ENCODE measurements at regions not wholly inside any gene's neighbourhood (a gene's known extent, or its start where the extent isn't known, plus 50 kb on each side); places are given as distances from the start of the nearest gene placed in this dataset.

GRCh38 chr11:104394508-104394907, 230.6 kb upstream of the PDGFD start:
- H4K8ac ChIP-seq (ENCODE audit: extremely low read depth, insufficient read depth, low read length) = no peak overlapping the region
- FAIRE-seq = no peak
- no peak overlapping the region for H2AFZ ChIP-seq (ENCODE audit: low read length)
- H3K27ac ChIP-seq (ENCODE audit: low read depth, low read length) = no peak overlapping the region
- no peak overlapping the region for H2BK5ac ChIP-seq (ENCODE audit: low read depth, low read length)
- CTCF ChIA-PET (ENCODE audit: partially characterized antibody) = interaction anchor here (0.6 kb wide), 1 partner anchor 1184 kb away, joined by 3 read pairs; no protein-coding TSS in a partner anchor
- DNase-seq (ENCODE audit: low read depth in 1 of 2, low spot score in 2 of 2) = no peak
- H3K79me1 ChIP-seq (ENCODE audit: low read depth, low read length) = no peaks in the 10 kb centered on the region
- peaks cover 0 to 3% (median 0%) of the 10 kb centered on the region in 4 experiments; a peak in 1 of 7 replicates for H3K4me1 ChIP-seq (replicated peaks in 1 of 4; ENCODE audit: control insufficient read depth in 3 of 4, insufficient read depth in 4 of 4, low read length in 3 of 4)
- H2BK15ac ChIP-seq (ENCODE audit: low read length) = no peak overlapping the region
- no peaks in the 10 kb centered on the region for H4K20me1 ChIP-seq (replicated peaks in 1 of 2; ENCODE audit: control insufficient read depth in 1 of 2, insufficient read depth in 2 of 2, low read length in 2 of 2)
- peak overlapping the region; percentile 60 for H4K5ac ChIP-seq (ENCODE audit: insufficient read length, low read depth, low read length)
- H3K18ac ChIP-seq (ENCODE audit: extremely low read depth, low read length) = no peak overlapping the region
- no peak overlapping the region for H3K4me2 ChIP-seq (ENCODE audit: insufficient read depth in 1 of 2, low read depth in 2 of 2, low read length in 2 of 2)
- no peak overlapping the region for H3K4me3 ChIP-seq (ENCODE audit: extremely low read depth in 1 of 4, insufficient read depth in 2 of 4, low read depth in 3 of 4, low read length in 4 of 4)
- H2BK120ac ChIP-seq (replicated peaks; ENCODE audit: low read depth, low read length) = no peak overlapping the region
- no peak overlapping the region for H3K23ac ChIP-seq (ENCODE audit: insufficient read length)
- TF ChIP-seq BRCA1 (IDR thresholded peaks at IDR 0.05; ENCODE audit: low read depth, low read length) = no peak
- no peak for TF ChIP-seq CBX5 (IDR thresholded peaks at IDR 0.05; ENCODE audit: low read depth, low read length)
- no peak for TF ChIP-seq MAX (IDR thresholded peaks at IDR 0.05)
- TF ChIP-seq CHD1 (IDR thresholded peaks at IDR 0.05; ENCODE audit: low read depth, low read length) = no peak
- no peak for TF ChIP-seq HDAC6 (IDR thresholded peaks at IDR 0.05; ENCODE audit: low read depth, low read length)
- TF ChIP-seq HDAC2 (IDR thresholded peaks at IDR 0.05; ENCODE audit: borderline replicate concordance in 1 of 2, low read depth in 2 of 2, low read length in 2 of 2) = no peak
- TF ChIP-seq TAF7 (optimal IDR thresholded peaks at IDR 0.05; ENCODE audit: borderline replicate concordance, low read depth, low read length) = no peak
- no peak for TF ChIP-seq SIN3A (conservative IDR thresholded peaks at IDR 0.05 in 1 of 2, IDR thresholded peaks at IDR 0.05 in 1 of 2; ENCODE audit: low read depth in 1 of 2, low read length in 2 of 2)
- TF ChIP-seq SP1 (IDR thresholded peaks at IDR 0.05; ENCODE audit: low read depth, low read length) = no peak
- no peak for TF ChIP-seq BACH1 (IDR thresholded peaks at IDR 0.05; ENCODE audit: low read length)
- TF ChIP-seq ATF2 (IDR thresholded peaks at IDR 0.05; ENCODE audit: low read length) = no peak
- no peak for TF ChIP-seq TAF1 (IDR thresholded peaks at IDR 0.05; ENCODE audit: low read depth, low read length)
- TF ChIP-seq YY1 (IDR thresholded peaks at IDR 0.05; ENCODE audit: low read depth, low read length) = no peak
- H2BK12ac ChIP-seq (ENCODE audit: low read depth, low read length) = no peak overlapping the region
- H4K91ac ChIP-seq (replicated peaks; ENCODE audit: insufficient read length, low read length) = peak overlapping the region; percentile 27
- peaks cover 0 to 1% (median 0%) of the 10 kb centered on the region in 4 experiments; a peak in 1 of 7 replicates for H3K27me3 ChIP-seq (replicated peaks in 1 of 4; ENCODE audit: control insufficient read depth in 3 of 4, extremely low read depth in 1 of 4, insufficient read depth in 3 of 4, low read length in 3 of 4)
- POLR2A ChIA-PET (ENCODE audit: partially characterized antibody) = interaction anchor here (1.5 kb wide), 1 partner anchor 9 kb away, joined by 6 read pairs; no protein-coding TSS in a partner anchor
- 84% methylated on average over 1 of the region's 1 CpG; no CpG with 5 or more reads in 1 of the 2 experiments for WGBS, 2 experiments (ENCODE audit: extremely low coverage in 1 of 2, insufficient coverage in 1 of 2, insufficient read length in 1 of 2, insufficient replicate concordance in 2 of 2, low coverage in 1 of 2, low lambda C conversion rate in 2 of 2, missing lambda C conversion rate in 1 of 2)
- no peak overlapping the region for H2AK5ac ChIP-seq (ENCODE audit: low read depth, low read length)
- no peak overlapping the region for H2BK20ac ChIP-seq (ENCODE audit: low read length)
- no peaks in the 10 kb centered on the region for H3K36me3 ChIP-seq (ENCODE audit: control insufficient read depth in 2 of 4, insufficient read depth in 4 of 4, low read length in 3 of 4)
- H3K9ac ChIP-seq (replicated peaks in 1 of 4; ENCODE audit: extremely low read depth in 1 of 4, low read depth in 3 of 4, low read length in 3 of 4) = no peak overlapping the region
- no peak overlapping the region for H3K56ac ChIP-seq (replicated peaks; ENCODE audit: insufficient read length, low read depth, low read length)
- H3K23me2 ChIP-seq (ENCODE audit: low read depth, low read length) = no peaks in the 10 kb centered on the region
- no peak overlapping the region for H3K14ac ChIP-seq (ENCODE audit: insufficient read length)
- H3K79me2 ChIP-seq (ENCODE audit: control insufficient read depth in 1 of 2, insufficient read depth in 2 of 2, low read length in 2 of 2) = no peaks in the 10 kb centered on the region
- no peak overlapping the region for H3K4ac ChIP-seq (replicated peaks; ENCODE audit: insufficient read length, low read depth, low read length)
- H3K9me3 ChIP-seq (ENCODE audit: insufficient read depth in 2 of 2, low read depth in 1 of 2, low read length in 1 of 2) = no peaks in the 10 kb centered on the region

Measured in H1 (cell line).